ENCODE measurements at regions not wholly inside any gene's neighbourhood (a gene's known extent, or its start where the extent isn't known, plus 50 kb on each side); places are given as distances from the start of the nearest gene placed in this dataset.

DNA sequence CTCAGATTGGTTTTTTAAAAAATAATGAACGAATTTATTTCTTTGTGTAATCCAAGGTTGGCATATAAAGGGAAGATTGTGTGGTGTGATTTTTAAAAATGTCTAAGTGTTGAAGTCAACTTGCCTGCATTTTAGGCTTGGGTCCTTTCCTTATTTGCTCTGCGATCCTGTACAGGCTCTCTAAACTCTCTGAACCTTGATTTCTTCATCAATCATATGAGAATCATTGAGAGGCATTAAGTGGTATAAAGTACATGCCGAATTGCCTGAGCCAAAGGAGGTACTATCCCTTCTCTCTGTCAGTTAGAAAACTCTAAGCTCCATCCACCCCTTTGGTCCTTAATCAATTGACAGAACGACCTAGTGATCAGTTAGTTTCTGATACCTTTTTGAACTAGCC, 440.4 kb upstream of the MEX3C start:
- H3K4me1 ChIP-seq (ENCODE audit: insufficient read depth, low read length, poor library complexity, severe bottlenecking) = peaks cover 38% of the 10 kb centered on the region
- intact Hi-C loops (cut with micrococcal nuclease; ENCODE audit: unreplicated experiment) = no loop called here
- H3K36me3 ChIP-seq (ENCODE audit: insufficient read depth, low read length, poor library complexity, severe bottlenecking) = no peaks in the 10 kb centered on the region
- BruUV-seq (replicated peaks) = no TSS peak
- ChIA-PET CTCF (no interaction called here), POLR2A (ENCODE audit: low non-redundant PET) (no interaction called here)
- H3K4me3 ChIP-seq (ENCODE audit: low read depth, low read length, poor library complexity, severe bottlenecking) = no peak overlapping the region
- H3K27ac ChIP-seq (ENCODE audit: low read depth, low read length, poor library complexity, severe bottlenecking) = no peak overlapping the region
- no peaks in the 10 kb centered on the region for H3K27me3 ChIP-seq (replicated peaks; ENCODE audit: insufficient read depth, low read depth, low read length, poor library complexity)
- peaks cover 10% of the 10 kb centered on the region for H3K9me3 ChIP-seq (ENCODE audit: low read depth, low read length, poor library complexity, severe bottlenecking)
- TF ChIP-seq CTCF (conservative IDR thresholded peaks at IDR 0.05; ENCODE audit: low read depth, low read length) (no peak), EZH2 (IDR thresholded peaks at IDR 0.05; ENCODE audit: borderline replicate concordance, low read depth, low read length, poor library complexity, severe bottlenecking) (no peak)
- DNase-seq (ENCODE audit: low spot score) = no peak

DNA sequence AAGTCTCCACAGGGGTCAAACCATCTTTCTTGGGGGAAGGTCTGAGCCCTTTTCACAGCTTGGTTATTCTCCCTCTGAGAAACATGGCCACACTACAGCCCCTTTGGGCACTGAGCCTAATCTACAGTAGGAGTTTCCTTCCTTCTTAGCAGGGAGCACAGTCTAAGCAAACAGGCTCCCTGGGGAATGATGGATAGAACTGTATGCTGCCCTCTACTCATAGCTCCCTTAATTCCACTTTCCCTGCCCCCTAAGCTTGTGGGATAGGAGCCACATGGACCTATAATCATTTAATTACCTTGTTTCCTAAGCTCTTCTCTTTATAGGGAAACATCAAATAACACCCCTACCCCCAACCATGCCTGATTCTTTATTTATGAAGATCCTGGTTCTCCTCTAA, 442.1 kb upstream of the MEX3C start:
- POLR2A ChIA-PET (ENCODE audit: low non-redundant PET) = interaction anchor here (0.6 kb wide), 1 partner anchor 906 kb away, joined by 7 read pairs; no protein-coding TSS in a partner anchor
- intact Hi-C loops (cut with micrococcal nuclease; ENCODE audit: unreplicated experiment) = no loop called here
- TF ChIP-seq CTCF (conservative IDR thresholded peaks at IDR 0.05; ENCODE audit: low read depth, low read length) (no peak), EZH2 (IDR thresholded peaks at IDR 0.05; ENCODE audit: borderline replicate concordance, low read depth, low read length, poor library complexity, severe bottlenecking) (no peak)
- no TSS peak for BruUV-seq (replicated peaks)
- CTCF ChIA-PET = interaction anchor here (0.5 to 1.6 kb wide), 5 partner anchors 16 to 849 kb away, joined by 3 to 4 read pairs (median 3); no protein-coding TSS in a partner anchor
- no peaks in the 10 kb centered on the region for H3K9me3 ChIP-seq (ENCODE audit: low read depth, low read length, poor library complexity, severe bottlenecking)
- H3K27ac ChIP-seq (ENCODE audit: low read depth, low read length, poor library complexity, severe bottlenecking) = no peak overlapping the region
- DNase-seq (ENCODE audit: low spot score) = peak; percentile 100
- no peak overlapping the region for H3K4me3 ChIP-seq (ENCODE audit: low read depth, low read length, poor library complexity, severe bottlenecking)
- H3K27me3 ChIP-seq (replicated peaks; ENCODE audit: insufficient read depth, low read depth, low read length, poor library complexity) = no peaks in the 10 kb centered on the region
- H3K36me3 ChIP-seq (ENCODE audit: insufficient read depth, low read length, poor library complexity, severe bottlenecking) = no peaks in the 10 kb centered on the region
- H3K4me1 ChIP-seq (ENCODE audit: insufficient read depth, low read length, poor library complexity, severe bottlenecking) = peaks cover 49% of the 10 kb centered on the region

DNA sequence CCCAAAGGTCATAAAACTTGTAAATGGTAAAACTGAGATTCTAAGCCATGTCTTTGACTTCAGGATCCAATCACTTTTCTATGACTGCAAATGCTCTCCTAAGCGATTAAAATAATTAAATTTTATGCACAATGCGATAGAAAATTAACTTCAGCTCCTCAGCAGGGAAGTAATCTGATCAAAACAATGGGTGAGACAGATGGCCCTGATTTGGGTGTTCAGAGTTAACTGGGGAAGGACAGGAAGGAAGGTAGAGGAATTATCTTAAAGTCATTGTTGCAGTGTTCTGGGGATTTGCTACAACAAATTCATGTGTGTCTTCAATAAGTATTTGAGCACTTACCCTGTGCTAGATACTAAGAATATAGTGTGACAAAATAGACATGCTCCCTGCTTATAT, 446.0 kb upstream of the MEX3C start:
- Histone ChIP-seq H3K27ac (ENCODE audit: low read depth, low read length, poor library complexity, severe bottlenecking) (no peak overlapping the region), H3K36me3 (ENCODE audit: insufficient read depth, low read length, poor library complexity, severe bottlenecking) (no peaks in the 10 kb centered on the region), H3K27me3 (replicated peaks; ENCODE audit: insufficient read depth, low read depth, low read length, poor library complexity) (no peaks in the 10 kb centered on the region), H3K9me3 (ENCODE audit: low read depth, low read length, poor library complexity, severe bottlenecking) (no peaks in the 10 kb centered on the region), H3K4me3 (ENCODE audit: low read depth, low read length, poor library complexity, severe bottlenecking) (no peak overlapping the region), H3K4me1 (ENCODE audit: insufficient read depth, low read length, poor library complexity, severe bottlenecking) (peaks cover 49% of the 10 kb centered on the region)
- intact Hi-C loops (cut with micrococcal nuclease; ENCODE audit: unreplicated experiment) = no loop called here
- ChIA-PET CTCF (no interaction called here), POLR2A (ENCODE audit: low non-redundant PET) (no interaction called here)
- peak; percentile 52 for DNase-seq (ENCODE audit: low spot score)
- TF ChIP-seq EZH2 (IDR thresholded peaks at IDR 0.05; ENCODE audit: borderline replicate concordance, low read depth, low read length, poor library complexity, severe bottlenecking) (no peak), CTCF (conservative IDR thresholded peaks at IDR 0.05; ENCODE audit: low read depth, low read length) (no peak)
- BruUV-seq (replicated peaks) = no TSS peak

All from A673 (cell line).